GM12878 (cell line): ENCODE measurements at regions not wholly inside any gene's neighbourhood (a gene's known extent, or its start where the extent isn't known, plus 50 kb on each side); places are given as distances from the start of the nearest gene placed in this dataset.

Experiments used
- E2F4 ChIP-seq: IDR thresholded peaks from 2 replicates; pipeline ENCODE4 v1.6.1; 2012; ENCODE audit warnings: low read depth, low read length, improper control_type of control experiment
- E2F8 ChIP-seq: fragments of 450-650 bp; IDR thresholded peaks from 2 replicates; pipeline ENCODE4 v1.6.1; 2018; ENCODE audit warnings: mild to moderate bottlenecking, low read depth, moderate library complexity; ENCODE audit not compliant: partially characterized antibody
- EP300 ChIP-seq, 2 experiments: fragments of 150-350 bp in 1 of 2; IDR thresholded peaks; 2 replicates each; pipeline ENCODE4 v1.6.1; 2011 to 2012; ENCODE audit warnings: low read depth in 2 of 2, low read length in 2 of 2, borderline replicate concordance in 1 of 2, improper control_type of control experiment in 1 of 2, inconsistent platforms in 1 of 2; ENCODE audit not compliant: control insufficient read depth in 1 of 2
- HSF1 ChIP-seq: fragments of 150-350 bp; IDR thresholded peaks from 2 replicates; pipeline ENCODE4 v1.6.1; 2014; ENCODE audit warnings: mild to moderate bottlenecking, low read depth, low read length
- POLR2A ChIP-seq: IDR thresholded peaks from 2 replicates; pipeline ENCODE4 v1.6.1; 2011; ENCODE audit warnings: low read depth, mild to moderate bottlenecking, low read length

- TF ChIP-seq EP300 (IDR thresholded peaks at IDR 0.05; ENCODE audit: borderline replicate concordance in 1 of 2, control insufficient read depth in 1 of 2, low read depth in 2 of 2, low read length in 2 of 2) (no peak), HSF1 (no peak), POLR2A (no peak), E2F4 (no peak), E2F8 (no peak)
Observed at GRCh38 chr17:77737442-77738265, 220.8 kb upstream of the TNRC6C start (continued).
